WERI-Rb-1 (cell line): ENCODE measurements at regions not wholly inside any gene's neighbourhood (a gene's known extent, or its start where the extent isn't known, plus 50 kb on each side); places are given as distances from the start of the nearest gene placed in this dataset.

Source experiments
- DNase-seq: peaks from one replicate; pipeline ENCODE4 v3.0.0-alpha.2; 2020
- H3K27ac ChIP-seq: fragments of 250-450 bp; sonication (Bioruptor Pico); 2 replicates; pipeline ENCODE4 v1.5.1; 2020; ENCODE audit warnings: mild to moderate bottlenecking, moderate library complexity
- H3K27me3 ChIP-seq: fragments of 250-450 bp; sonication (Bioruptor Pico); 2 replicates; pipeline ENCODE4 v1.5.1; 2021; ENCODE audit warnings: mild to moderate bottlenecking, low read depth, moderate library complexity; ENCODE audit not compliant: insufficient read depth, severe bottlenecking
- H3K36me3 ChIP-seq: fragments of 250-450 bp; sonication (Bioruptor Pico); 2 replicates; pipeline ENCODE4 v1.5.1; 2020; ENCODE audit warnings: mild to moderate bottlenecking, moderate library complexity
- H3K4me3 ChIP-seq: 2 replicates; pipeline ENCODE4 v1.5.1; 2011; ENCODE audit warnings: low read depth, mild to moderate bottlenecking, control low read depth, low read length
- H3K9me3 ChIP-seq: fragments of 250-450 bp; sonication (Bioruptor Pico); 2 replicates; pipeline ENCODE4 v1.5.1; 2021; ENCODE audit warnings: mild to moderate bottlenecking, moderate library complexity; ENCODE audit not compliant: severe bottlenecking
- CTCF ChIP-seq: IDR thresholded peaks from 2 replicates; pipeline ENCODE4 v1.5.1; 2011; ENCODE audit warnings: low read depth, mild to moderate bottlenecking, control low read depth, inconsistent platforms, low read length

- H3K27me3 ChIP-seq = no peaks in the 10 kb centered on the region
- no peak overlapping the region for H3K4me3 ChIP-seq
- DNase-seq = no peak
- no peaks in the 10 kb centered on the region for H3K36me3 ChIP-seq
- TF ChIP-seq CTCF = no peak
- no peak overlapping the region for H3K27ac ChIP-seq
- no peaks in the 10 kb centered on the region for H3K9me3 ChIP-seq
Measured at GRCh38 chr5:18048449-18048848, 414.2 kb downstream of the TAF11L14 start.

GRCh38 chr5:18050345-18050744 is 416.1 kb downstream of the TAF11L14 start:
- Histone ChIP-seq H3K9me3 (no peaks in the 10 kb centered on the region), H3K36me3 (no peaks in the 10 kb centered on the region), H3K4me3 (no peak overlapping the region), H3K27me3 (no peaks in the 10 kb centered on the region), H3K27ac (no peak overlapping the region)
- no peak for TF ChIP-seq CTCF
- no peak for DNase-seq

- DNase-seq = no peak
- no peak for TF ChIP-seq CTCF
- no peaks in the 10 kb centered on the region for H3K36me3 ChIP-seq
- H3K27ac ChIP-seq = no peak overlapping the region
- H3K9me3 ChIP-seq = no peaks in the 10 kb centered on the region
- no peaks in the 10 kb centered on the region for H3K27me3 ChIP-seq
- H3K4me3 ChIP-seq = no peak overlapping the region
Measured at GRCh38 chr5:18050776-18051175, 416.5 kb downstream of the TAF11L14 start.

GRCh38 chr5:18051953-18052352 is 417.7 kb downstream of the TAF11L14 start:
- Histone ChIP-seq H3K9me3 (no peaks in the 10 kb centered on the region), H3K27ac (no peak overlapping the region), H3K36me3 (no peaks in the 10 kb centered on the region), H3K27me3 (no peaks in the 10 kb centered on the region), H3K4me3 (no peak overlapping the region)
- no peak for DNase-seq
- 0 out of 2 replicates have a peak, but pooled peaks have one; percentile 2 for TF ChIP-seq CTCF

- no peaks in the 10 kb centered on the region for H3K9me3 ChIP-seq
- no peak for DNase-seq
- no peaks in the 10 kb centered on the region for H3K36me3 ChIP-seq
- TF ChIP-seq CTCF = no peak
- no peak overlapping the region for H3K27ac ChIP-seq
- no peaks in the 10 kb centered on the region for H3K27me3 ChIP-seq
- no peak overlapping the region for H3K4me3 ChIP-seq
Measured at GRCh38 chr5:18052569-18052968, 418.3 kb downstream of the TAF11L14 start.

GRCh38 chr5:18057725-18058124 is 423.5 kb downstream of the TAF11L14 start:
- Histone ChIP-seq H3K4me3 (no peak overlapping the region), H3K9me3 (no peaks in the 10 kb centered on the region), H3K36me3 (no peaks in the 10 kb centered on the region), H3K27ac (no peak overlapping the region), H3K27me3 (no peaks in the 10 kb centered on the region)
- TF ChIP-seq CTCF = no peak
- DNase-seq = no peak
